Anterior cingulate cortex (tissue), 58 donors: ENCODE measurements at regions not wholly inside any gene's neighbourhood (a gene's known extent, or its start where the extent isn't known, plus 50 kb on each side); places are given as distances from the start of the nearest gene placed in this dataset.
"Not testable (repeated sequence)": the region's sequence is repeated elsewhere in the genome, so short reads cannot be mapped to it uniquely, and the experiment has no call there.

Source experiments
- DNase-seq, 58 donors: peaks; one replicate each; lab custom pipeline; 2025; lab: John Stamatoyannopoulos, UW

DNA sequence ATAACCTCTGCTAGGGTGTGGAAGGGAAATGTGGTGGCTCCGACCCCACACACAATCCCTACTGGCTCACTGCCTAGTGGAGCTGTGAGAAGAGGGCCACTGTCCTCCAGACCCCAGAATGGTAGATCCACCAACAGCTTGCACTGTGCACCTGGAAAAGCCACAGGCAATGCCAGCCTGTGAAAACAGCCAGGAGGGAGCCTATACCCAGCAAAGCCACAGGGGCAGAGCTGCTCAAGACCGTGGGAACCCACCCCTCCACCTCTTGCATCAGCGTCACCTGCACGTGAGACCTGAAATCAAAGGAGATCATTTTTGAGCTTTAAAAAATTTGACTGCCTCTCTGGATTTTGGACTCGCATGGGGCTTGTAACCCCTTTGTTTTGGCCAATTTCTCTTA, 249.0 kb upstream of the CDH2 start:
- DNase-seq, result no peak

DNA sequence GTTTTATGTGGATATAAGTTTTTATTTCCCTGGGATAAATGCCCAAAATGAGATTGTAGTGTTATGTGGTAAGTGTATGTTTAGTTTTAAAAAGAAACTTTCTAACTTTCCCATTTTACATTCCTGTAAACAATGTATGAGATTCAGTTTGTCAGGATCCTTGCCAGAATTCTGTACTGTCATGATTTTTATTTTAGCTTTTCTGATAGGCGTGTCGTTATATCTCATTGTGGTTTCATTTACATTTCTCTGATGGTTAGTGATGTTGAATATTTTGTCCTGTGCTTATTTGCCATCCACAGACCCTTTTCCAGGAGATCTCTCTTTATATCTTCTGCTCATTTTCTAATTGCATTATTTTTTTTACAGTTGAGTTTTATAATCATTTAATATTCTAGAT, 245.6 kb upstream of the CDH2 start:
- no peak for DNase-seq

- DNase-seq, result not testable (repeated sequence)
Measured at GRCh38 chr18:28421950-28422349, 245.0 kb upstream of the CDH2 start.

GRCh38 chr18:28412521-28412920, 235.6 kb upstream of the CDH2 start:
- DNase-seq, result no peak

DNA sequence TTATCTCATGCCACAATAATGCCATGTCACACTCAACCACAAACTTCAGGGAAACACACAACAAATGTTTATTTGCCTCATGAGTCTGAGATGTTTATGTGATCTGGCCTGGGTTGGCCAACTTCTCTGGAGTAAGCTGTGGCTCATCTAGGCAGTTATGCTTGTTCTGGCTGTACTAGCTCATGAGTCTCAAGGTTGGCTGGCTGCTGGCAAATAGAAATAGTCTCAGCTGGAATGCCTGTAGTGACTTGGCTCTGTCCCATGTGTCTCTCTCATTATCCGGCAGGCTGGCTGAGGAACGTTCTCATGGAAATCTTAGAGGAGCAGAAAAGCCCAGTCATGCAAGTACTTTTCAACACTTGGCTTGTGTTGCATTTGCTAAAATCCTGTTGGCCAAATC, 234.9 kb upstream of the CDH2 start:
- peak in 27 of 58 donors; percentile 0 to 52 (median 5) for DNase-seq

GRCh38 chr18:28409811-28410210, 232.9 kb upstream of the CDH2 start:
- no peak for DNase-seq

GRCh38 chr18:28408528-28408927, 231.6 kb upstream of the CDH2 start:
- no peak for DNase-seq

DNA sequence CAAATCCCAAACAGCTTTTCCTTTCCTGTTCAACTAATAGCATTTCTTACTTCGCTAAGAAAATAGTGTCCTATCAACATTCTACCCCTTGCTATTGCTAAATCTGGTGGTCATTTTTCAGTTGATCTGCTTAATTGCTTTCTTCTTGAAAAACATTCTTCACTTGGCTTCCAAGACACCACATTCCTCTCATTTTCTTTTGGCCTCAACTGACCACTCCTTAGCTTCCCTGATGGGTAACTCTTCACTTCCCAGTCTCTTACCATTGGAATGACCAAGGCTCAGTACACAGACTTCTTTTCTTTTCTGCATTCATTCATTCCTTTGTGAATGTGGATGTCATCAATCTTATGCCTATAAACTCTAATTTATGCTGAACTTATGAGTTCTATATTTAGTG, 230.8 kb upstream of the CDH2 start:
- no peak for DNase-seq

DNA sequence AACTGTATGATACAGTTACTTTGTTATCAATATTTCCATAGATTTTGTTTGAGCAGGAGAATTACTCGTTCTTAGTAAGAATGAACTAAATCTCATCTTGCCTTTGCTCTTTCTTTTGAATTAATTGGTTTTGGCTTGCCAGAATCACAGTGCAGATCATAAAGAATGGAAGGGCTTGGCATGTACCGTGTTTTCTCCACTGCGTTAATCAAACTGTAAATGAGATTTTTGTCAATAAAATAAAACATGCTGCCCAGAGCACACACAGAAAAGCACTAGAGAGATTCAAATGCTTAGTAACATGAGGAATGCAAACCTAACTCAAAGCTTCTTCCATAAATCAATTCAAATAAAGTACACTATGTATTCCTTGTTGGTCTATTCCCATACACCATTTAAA, 229.6 kb upstream of the CDH2 start:
- no peak for DNase-seq

DNA sequence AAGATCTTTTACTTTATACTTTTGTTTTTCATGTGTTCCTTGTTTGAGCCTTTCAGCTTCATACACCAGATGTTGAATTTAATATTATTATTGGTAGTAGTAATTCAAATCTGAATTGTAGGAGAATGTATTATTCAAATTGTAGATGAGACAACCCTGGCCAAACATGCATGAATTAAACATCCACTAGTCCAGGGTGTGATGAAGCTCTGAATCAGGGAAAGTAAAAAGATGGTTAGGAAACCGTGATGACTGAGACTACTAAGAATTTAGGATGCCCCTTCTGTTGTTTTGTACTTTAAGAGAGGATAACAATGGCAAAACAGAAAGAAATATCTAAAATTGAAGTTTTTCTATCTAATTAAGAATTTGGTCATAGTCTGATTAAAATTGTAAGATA, 227.8 kb upstream of the CDH2 start:
- DNase-seq, result no peak

GRCh38 chr18:28399781-28400362, 222.9 kb upstream of the CDH2 start:
- DNase-seq, result no peak

GRCh38 chr18:28398471-28398870, 221.5 kb upstream of the CDH2 start:
- no peak for DNase-seq

GRCh38 chr18:28390022-28390421, 213.1 kb upstream of the CDH2 start:
- DNase-seq, result no peak

DNA sequence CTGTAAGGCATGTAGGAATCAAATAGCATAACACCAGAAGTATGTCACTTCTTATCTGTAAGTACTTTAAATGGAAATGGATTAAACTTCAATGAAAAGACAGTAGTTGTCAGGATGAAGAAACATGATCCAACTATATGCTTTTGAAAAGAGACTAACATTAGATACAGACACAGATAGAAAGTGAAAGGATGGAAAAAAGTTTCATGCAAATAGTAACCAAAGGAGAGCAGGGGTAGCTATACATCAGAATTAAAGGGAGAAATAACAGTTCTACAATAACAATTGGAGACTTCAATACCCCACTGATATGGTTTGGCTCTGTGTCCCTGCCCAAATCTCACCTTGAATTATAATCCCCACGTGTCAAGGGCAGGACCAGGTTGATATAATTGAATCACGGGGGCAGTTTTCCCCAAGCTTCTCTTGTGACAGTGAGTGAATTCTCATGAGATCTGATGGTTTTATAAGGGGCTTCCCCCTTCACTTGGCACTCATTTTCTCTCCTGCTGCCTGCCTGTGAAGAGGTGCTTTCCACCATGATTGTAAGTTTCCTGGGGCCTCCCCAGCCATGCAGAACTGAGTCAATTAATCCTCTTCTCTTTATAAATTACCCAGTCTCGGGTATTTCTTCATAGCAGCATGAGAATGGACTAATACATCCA, 205.4 kb upstream of the CDH2 start:
- no peak for DNase-seq

- no peak for DNase-seq
Measured at GRCh38 chr18:28372186-28372585, 195.3 kb upstream of the CDH2 start.

DNA sequence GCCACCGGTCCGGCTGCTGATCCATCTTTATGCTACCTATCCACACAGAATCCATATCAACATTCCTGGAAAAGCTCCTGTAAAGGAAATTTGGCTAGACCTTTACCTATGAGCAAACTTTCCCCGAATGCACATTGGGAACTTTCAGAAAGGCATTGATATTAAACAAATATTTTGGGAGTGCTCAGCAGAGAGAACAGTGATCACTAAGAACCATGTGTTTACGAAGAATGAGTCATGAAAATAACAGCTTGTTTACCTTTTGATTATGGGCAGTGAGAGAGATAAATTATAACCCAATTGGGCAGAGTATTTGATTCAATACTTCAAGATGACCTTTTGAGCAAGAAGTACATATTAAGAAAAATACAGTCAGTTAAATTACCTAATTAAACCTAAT, 189.7 kb upstream of the CDH2 start:
- DNase-seq, result no peak

GRCh38 chr18:28365411-28365831, 188.5 kb upstream of the CDH2 start:
- no peak for DNase-seq

GRCh38 chr18:28363124-28363523, 186.2 kb upstream of the CDH2 start:
- DNase-seq, result no peak

DNA sequence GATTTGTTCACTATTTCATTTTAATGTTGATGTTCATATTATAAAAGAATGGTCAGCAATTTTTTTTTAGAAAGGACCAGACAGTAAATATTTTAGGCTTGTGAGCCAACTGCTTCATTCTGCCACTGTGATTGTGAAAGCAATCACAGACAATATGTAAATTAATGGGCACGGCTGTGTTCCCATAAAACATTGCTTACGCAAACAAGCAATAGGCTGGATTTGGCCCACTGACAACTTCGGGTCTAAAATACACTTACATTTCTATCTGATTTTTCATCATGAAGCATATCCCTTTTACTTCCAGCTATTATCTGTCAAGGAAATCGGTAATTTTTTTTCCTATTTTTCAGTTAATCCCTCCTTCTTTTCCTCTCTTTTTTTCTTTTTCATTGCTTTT, 182.2 kb upstream of the CDH2 start:
- no peak for DNase-seq

DNA sequence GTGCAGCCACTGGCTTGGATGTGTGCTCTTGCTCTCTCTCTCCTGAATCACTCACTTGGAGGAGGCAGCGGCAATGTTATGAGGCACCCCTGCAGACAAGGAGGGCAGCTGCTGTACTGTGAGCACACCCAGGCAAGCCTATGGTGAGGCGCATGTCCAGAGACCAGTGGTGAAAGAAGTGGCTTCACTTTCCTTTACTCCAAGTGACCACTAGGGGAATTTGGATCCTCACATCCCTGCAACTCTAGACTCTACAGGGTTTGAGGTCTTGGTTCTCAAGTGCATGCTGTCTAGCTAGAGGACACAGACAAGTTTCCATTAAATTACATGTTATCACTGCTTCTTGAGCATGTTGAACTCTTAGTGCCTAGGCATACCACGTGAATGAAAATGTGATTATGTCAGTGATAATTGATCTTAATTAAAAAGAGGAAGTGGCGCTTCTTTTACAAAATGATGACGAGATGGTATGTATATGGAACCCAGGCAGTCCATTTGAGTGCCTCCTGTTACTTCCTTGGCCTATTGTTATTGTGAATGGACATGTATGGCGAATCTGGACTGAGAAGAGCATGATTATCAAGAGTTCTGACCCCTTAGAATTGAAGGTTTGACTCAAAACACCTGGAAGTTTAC, 181.0 kb upstream of the CDH2 start:
- DNase-seq, result no peak

- no peak for DNase-seq
Measured at GRCh38 chr18:28350821-28351220, 173.9 kb upstream of the CDH2 start.

GRCh38 chr18:28342231-28342630, 165.3 kb upstream of the CDH2 start:
- no peak for DNase-seq
